ENCODE measurements at regions not wholly inside any gene's neighbourhood (a gene's known extent, or its start where the extent isn't known, plus 50 kb on each side); places are given as distances from the start of the nearest gene placed in this dataset.
A peak's percentile ranks its signal among the peaks of the same experiment; 100 is the strongest.

- no peak for DNase-seq
These were observed 360.0 kb upstream of the DDI1 start for GRCh38 chr11:103676413-103676812.

- DNase-seq = no peak
These were observed 355.6 kb upstream of the DDI1 start for GRCh38 chr11:103680826-103681225.

GRCh38 chr11:103681855-103682254 lies 354.6 kb upstream of the DDI1 start:
- DNase-seq = peak; percentile 48

- DNase-seq = peak; percentile 82
These were observed 353.9 kb upstream of the DDI1 start for GRCh38 chr11:103682318-103683184.

- DNase-seq = no peak
These were observed 352.9 kb upstream of the DDI1 start for GRCh38 chr11:103683576-103683975.

GRCh38 chr11:103688924-103689323 lies 347.5 kb upstream of the DDI1 start:
- no peak for DNase-seq

- DNase-seq = no peak
These were observed 346.1 kb upstream of the DDI1 start for GRCh38 chr11:103690356-103690755.

- peak; percentile 3 for DNase-seq
These were observed 340.3 kb upstream of the DDI1 start for GRCh38 chr11:103696123-103696522.

- peak; percentile 3 for DNase-seq
These were observed 337.2 kb upstream of the DDI1 start for GRCh38 chr11:103699216-103699615.

GRCh38 chr11:103699656-103700055 lies 336.8 kb upstream of the DDI1 start:
- no peak for DNase-seq

GRCh38 chr11:103700622-103701021 lies 335.8 kb upstream of the DDI1 start:
- DNase-seq = no peak

- no peak for DNase-seq
These were observed 333.0 kb upstream of the DDI1 start for GRCh38 chr11:103703437-103703836.

GRCh38 chr11:103703954-103704353 lies 332.5 kb upstream of the DDI1 start:
- DNase-seq = no peak

- DNase-seq = no peak
These were observed 330.8 kb upstream of the DDI1 start for GRCh38 chr11:103705642-103706041.

- DNase-seq = no peak
These were observed 327.1 kb upstream of the DDI1 start for GRCh38 chr11:103709371-103709770.

GRCh38 chr11:103714246-103714645 lies 322.2 kb upstream of the DDI1 start:
- no peak for DNase-seq

- no peak for DNase-seq
These were observed 320.1 kb upstream of the DDI1 start for GRCh38 chr11:103716363-103716762.

GRCh38 chr11:103727262-103727661 lies 309.2 kb upstream of the DDI1 start:
- DNase-seq = no peak

GRCh38 chr11:103729617-103730016 lies 306.8 kb upstream of the DDI1 start:
- DNase-seq = peak; percentile 61

- peak; percentile 61 for DNase-seq
These were observed 306.1 kb upstream of the DDI1 start for GRCh38 chr11:103730131-103730940.

GRCh38 chr11:103731670-103732069 lies 304.8 kb upstream of the DDI1 start:
- DNase-seq = peak; percentile 20

- DNase-seq = no peak
These were observed 302.6 kb upstream of the DDI1 start for GRCh38 chr11:103733889-103734288.

- peak; percentile 1 for DNase-seq
These were observed 300.9 kb upstream of the DDI1 start for GRCh38 chr11:103735497-103736032.

Measured in NCI-H82 (cell line).